HG02798 (cell line): ENCODE measurements at regions not wholly inside any gene's neighbourhood (a gene's known extent, or its start where the extent isn't known, plus 50 kb on each side); places are given as distances from the start of the nearest gene placed in this dataset.
A peak's percentile ranks its signal among the peaks of the same experiment; 100 is the strongest.

Source experiments
- ATAC-seq: cut with Tn5 transposase; IDR thresholded peaks from one replicate; pipeline ENCODE4 v1.9.1; 2021; ENCODE audit warnings: mild to moderate bottlenecking; ENCODE audit not compliant: unreplicated experiment, poor library complexity

GRCh38 chr3:148073721-148074456 is 623.8 kb upstream of the AGTR1 start:
- no peak for ATAC-seq

DNA sequence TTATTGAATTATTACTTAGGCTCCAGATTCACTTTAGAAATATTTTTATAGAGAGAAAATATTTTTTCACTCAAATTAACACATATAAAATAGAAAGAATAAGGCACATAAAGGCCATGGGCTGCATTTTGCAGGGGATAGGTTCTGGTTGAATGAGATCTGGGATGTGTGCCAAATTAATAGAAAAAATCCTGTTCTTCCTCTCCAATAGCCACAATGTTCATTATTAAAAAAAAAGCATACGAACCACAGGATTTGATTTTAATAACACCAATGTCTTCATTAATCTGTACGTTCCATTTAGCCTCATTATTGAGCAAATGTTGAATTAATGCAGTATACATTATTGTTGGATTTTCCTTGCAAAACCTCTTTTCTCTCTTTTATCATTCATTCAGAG is 622.8 kb upstream of the AGTR1 start:
- ATAC-seq: no peak

DNA sequence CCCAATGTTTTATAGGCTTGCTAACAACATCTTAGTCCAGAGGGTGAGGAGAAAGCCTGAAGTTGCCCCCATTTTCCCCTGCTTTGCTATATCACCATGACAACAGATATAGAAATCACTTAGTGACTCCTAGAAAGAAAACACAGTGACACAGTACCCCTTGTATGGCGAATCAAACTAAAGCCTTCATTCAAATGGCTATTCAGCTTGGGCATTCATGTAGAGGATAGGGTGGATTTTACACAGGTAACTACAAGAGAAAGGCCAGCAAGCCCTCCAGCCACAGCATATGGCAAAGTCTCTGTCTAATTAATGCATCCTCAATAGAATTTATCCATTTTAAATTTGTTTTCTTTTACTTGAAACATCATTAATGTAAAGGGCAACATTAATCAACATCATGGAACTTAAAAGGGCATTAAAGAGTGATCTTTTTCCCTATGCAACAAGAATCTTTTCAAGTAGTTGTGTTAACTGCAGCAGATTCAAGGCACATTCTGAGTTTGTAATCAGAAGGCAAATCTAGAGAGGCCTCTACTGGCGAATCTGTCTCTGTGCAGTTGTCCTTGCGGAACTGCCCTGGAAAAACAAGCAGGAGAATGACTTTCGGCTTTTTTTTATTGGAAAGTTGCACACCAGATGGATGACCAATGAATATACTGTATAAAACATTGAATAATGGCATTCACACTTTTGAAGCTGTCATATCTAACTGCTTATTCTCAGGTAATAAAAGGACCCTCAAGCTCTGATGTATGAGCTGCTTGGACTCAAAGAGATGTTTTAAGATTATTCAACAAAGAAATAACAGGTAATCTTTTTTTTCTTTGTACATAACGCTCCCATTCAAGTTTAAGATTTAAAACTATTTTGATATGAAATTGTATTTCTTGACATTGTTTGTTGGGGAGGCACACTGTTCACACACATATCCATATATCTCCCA is 621.7 kb upstream of the AGTR1 start:
- peak; percentile 45 for ATAC-seq

DNA sequence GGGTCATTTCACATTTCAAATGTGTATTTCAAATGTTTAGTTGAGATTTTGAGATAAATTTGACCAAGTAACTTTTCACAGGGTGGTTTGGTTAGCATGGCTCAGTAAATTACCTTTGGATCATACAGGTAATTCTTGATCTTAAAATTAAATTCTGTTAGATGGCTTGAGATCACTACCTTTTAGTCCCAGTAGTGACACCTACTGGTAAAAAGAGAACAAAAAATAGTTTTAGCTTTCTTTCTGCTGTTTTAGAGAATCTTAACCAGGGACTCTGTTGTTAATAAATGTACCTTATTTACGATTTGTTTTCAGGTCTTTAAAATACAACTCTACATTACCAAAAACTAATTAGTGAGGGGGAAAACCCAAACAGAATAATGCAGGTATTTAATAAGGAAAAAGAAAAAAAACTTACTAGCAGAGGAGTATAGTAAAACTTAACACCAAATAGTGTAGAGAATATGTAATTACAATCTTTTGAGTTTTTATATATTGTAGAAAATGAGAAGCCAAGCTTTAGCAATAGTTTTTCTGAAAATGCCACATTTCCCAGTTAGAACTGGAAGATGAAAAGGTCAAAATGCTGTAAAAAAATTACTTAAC is 620.3 kb upstream of the AGTR1 start:
- ATAC-seq: peak; percentile 55

DNA sequence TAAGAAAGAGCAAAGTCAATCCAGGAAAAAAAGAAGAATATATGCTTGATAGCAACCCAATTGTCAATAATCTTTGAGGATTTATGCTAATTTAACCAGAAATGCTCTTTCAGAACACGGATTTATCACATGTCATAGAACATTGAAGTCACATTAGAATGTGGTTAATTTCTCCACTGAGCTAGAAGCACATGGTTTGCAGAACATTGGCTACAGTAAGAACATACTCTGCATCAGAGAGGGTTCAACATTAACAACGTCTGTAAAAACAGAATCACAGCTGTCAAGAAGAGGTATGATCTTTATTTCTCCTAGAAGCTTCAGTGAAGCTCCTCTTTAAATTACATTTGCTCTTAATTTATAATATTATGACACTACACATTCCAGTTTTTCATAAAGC is 619.7 kb upstream of the AGTR1 start:
- ATAC-seq: no peak

GRCh38 chr3:148078658-148079057 is 619.0 kb upstream of the AGTR1 start:
- ATAC-seq: no peak

- no peak for ATAC-seq
Observed at GRCh38 chr3:148079370-148079769, 618.3 kb upstream of the AGTR1 start.

DNA sequence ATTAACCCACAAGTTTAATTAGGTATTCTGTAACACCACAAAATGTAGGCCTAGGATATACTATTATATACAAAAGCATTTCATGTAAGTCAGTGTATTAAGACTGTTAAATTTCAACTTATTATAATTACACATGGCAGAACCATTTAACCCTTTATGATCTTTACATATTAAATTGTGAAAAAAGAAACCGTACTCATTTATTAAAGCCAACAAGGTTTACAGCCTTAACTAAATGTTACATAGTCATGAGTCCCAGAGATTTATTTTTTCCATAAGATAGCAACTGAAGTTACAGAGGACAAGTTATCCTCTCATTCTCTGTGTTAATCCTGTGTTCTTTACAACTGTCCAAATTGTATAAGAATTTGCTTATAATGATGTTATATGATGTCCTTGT is 615.8 kb upstream of the AGTR1 start:
- no peak for ATAC-seq

DNA sequence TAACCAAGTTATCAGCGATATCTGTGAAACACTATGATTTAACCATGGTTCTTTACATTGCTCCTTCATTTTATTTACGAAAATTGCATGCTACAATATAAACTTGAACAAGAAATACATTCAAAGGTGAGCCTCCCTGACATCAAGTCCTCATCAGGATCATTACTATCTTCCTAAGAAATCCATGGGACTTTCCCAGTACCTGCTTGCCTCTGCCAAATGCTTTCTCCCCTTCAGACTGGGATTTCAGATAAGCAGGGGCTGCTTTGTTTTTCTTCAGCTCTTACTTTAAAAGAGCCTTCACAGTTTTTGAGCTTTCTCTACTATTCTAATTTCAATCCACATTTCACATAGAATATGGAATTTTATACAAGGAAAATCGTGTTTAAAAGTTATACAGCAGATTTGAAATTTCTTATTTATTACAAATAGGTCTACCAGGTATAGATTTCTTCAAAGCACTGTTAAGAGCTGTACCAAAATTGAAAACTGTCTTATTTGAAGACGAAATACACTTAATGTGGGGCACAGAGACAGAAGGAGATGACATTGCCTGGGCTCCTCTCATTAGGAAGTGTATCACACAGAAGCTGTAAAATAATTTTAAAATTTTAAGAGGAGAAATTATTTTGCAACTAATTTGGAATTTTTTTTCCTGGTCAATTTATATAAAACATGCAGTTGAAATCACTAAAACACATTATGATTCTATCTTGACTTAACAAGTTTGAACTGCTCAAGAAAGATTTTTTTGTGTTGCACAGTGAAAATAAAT is 615.0 kb upstream of the AGTR1 start:
- ATAC-seq: no peak

- no peak for ATAC-seq
Observed at GRCh38 chr3:148083526-148084182, 614.0 kb upstream of the AGTR1 start.

DNA sequence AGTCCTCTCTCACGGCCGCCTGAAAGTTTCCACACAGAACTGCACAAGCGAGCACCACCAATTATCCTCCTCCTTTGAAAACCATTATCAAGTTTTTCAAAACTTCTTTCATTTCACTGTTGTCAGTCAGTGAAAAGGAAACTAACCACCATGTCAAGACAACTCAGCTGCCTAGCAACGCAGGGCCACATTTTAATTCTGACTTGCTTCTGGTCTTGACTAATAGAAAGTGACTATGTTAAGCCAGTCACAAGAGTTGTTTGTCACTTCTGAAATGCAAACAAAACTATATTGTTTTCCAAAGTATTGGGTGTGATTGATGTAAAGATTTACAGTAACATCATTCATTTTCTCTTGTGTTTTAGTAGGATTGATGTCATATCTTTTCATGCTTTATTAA is 612.8 kb upstream of the AGTR1 start:
- peak; percentile 99 for ATAC-seq

DNA sequence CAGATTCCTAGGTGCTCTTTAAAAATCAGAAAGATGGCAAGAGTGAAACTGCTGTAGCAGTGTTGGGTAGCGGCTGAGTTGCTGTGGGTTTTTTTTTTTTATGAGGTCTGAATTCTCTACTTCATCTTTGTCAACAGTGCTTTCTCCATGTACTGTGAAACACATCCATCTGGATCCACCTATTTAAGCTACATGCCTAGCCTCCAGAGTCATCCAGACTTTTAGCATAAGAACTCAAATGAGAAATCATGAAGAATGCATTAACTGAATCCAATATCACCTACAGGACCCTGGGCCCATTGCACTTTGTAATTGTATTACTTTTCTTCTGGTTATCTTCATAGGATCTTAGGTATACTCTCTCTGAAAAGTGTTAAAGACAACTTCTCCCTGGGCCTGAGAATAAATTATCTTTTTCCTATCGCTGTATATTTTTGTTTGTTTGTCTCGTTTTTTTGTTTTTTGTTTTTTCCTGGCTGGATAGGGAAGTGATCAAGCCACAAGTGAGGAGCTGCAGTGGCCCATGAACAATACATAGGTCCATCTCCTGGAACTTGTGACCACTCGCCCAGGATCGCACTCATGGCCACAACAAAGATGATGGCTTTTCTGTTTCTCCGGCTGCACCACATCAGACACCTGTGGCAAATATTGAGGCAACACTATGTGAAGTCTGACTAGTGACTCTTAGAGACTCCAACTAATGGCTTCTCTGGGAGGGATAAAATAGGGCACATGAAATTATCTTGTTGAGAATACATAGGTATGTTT is 609.9 kb upstream of the AGTR1 start:
- ATAC-seq: no peak

GRCh38 chr3:148089171-148089570 is 608.5 kb upstream of the AGTR1 start:
- no peak for ATAC-seq

- ATAC-seq: no peak
Observed at GRCh38 chr3:148090156-148090555, 607.5 kb upstream of the AGTR1 start.

GRCh38 chr3:148092624-148093347 is 604.9 kb upstream of the AGTR1 start:
- ATAC-seq: no peak

GRCh38 chr3:148093753-148094152 is 604.0 kb upstream of the AGTR1 start:
- ATAC-seq: no peak

DNA sequence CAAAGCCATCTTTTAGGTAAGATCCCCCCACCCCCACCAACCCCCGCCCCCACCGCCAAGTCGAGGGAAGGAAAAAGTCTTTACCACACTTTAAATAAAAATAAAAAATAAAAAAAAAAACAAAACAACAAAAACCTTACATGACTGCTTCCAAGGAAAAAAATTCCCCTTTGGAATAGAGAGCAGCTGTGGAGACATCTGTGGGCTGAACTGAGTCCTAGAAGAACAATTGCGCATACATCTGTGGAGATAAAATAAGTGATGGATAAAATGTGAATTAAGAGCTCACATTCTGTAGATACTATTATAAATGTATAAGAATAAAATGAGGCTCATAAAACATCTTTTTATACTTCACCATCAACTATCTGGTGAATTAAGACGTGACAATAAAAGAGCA is 601.7 kb upstream of the AGTR1 start:
- no peak for ATAC-seq

DNA sequence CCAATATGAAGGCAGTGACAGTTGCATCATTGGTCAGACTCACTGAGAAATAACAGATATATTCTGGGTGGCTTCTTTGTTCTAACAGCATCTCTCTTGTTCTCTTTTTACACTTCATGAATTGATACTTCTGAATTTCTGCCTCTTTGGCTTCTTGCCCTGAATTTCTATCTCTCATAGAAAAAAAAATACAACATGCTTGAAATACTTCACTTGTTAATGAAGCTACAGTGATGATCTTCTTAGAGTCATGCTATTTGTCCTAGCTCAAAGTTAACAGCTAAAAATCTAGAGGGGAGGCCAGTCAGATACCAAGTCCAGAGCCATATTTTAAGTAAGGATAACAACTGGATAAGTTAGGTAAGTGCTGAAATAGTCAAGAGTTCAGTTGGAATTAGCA is 597.2 kb upstream of the AGTR1 start:
- ATAC-seq: no peak

DNA sequence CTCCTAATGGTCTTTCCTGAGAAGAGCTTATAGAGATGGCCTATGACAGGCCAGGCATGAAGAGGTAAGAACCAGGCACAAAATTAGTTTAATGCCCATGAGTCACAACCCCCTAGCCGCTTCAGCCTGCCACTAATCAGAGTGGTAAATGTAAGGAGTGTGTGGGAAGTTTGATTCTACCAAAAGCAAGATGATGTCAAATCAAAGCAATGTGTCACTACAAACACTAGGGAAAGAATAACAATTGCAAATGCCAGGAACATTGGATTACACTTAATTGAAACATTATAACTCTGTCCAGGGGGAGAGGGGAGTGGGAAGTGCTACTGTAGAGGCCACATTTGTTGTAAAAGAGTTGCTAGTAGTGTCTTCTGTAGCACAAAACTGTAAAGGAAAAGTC is 596.6 kb upstream of the AGTR1 start:
- no peak for ATAC-seq
